LNCAP (cell line): ENCODE measurements at regions not wholly inside any gene's neighbourhood (a gene's known extent, or its start where the extent isn't known, plus 50 kb on each side); places are given as distances from the start of the nearest gene placed in this dataset.

Experiments
- CTCF ChIP-seq: fragments of 450-650 bp; IDR thresholded peaks from 2 replicates; pipeline ENCODE4 v1.5.1; 2017; ENCODE audit warnings: mild to moderate bottlenecking

GRCh38 chrX:120680090-120680489, 50.2 kb upstream of the C1GALT1C1 start:
- no peak for TF ChIP-seq CTCF
